ENCODE measurements at regions not wholly inside any gene's neighbourhood (a gene's known extent, or its start where the extent isn't known, plus 50 kb on each side); places are given as distances from the start of the nearest gene placed in this dataset.

GRCh38 chr7:42381161-42381560 is 144.2 kb upstream of the GLI3 start:
- TF ChIP-seq CTCF (IDR thresholded peaks at IDR 0.05): no peak
- no peak for TF ChIP-seq POLR2A (IDR thresholded peaks at IDR 0.05)
- no peak for TF ChIP-seq EP300 (IDR thresholded peaks at IDR 0.05; ENCODE audit: low read depth)
- no peak for TF ChIP-seq POLR2AphosphoS5 (IDR thresholded peaks at IDR 0.05)

All from transverse colon (tissue), 4 donors.